IMR-90 (cell line): ENCODE measurements at regions not wholly inside any gene's neighbourhood (a gene's known extent, or its start where the extent isn't known, plus 50 kb on each side); places are given as distances from the start of the nearest gene placed in this dataset.

ENCODE experiments used
- ATAC-seq: fragments of 200-7000 bp; cut with Tn5 transposase; 2 replicates; pipeline ENCODE4 v1.9.1; 2020; ENCODE audit warnings: low read depth, mild to moderate bottlenecking, moderate library complexity
- BruUV-seq: library from RNA; stranded (reverse); fragments of 400-500 nt; replicated peaks from 2 replicates; lab custom pipeline; 2021; lab: Mats Ljungman, UMichigan
- CTCF ChIA-PET: fragments of 300-600 bp; formaldehyde crosslinking; extraction: SDS; loops from one replicate; lab custom pipeline; 2021; ENCODE audit warnings: antibody characterized with exemption; lab: Yijun Ruan, JAX
- POLR2A ChIA-PET: fragments of 300-600 bp; sonication (Branson Sonifier 250); formaldehyde crosslinking; loops from one replicate; lab custom pipeline; 2022; ENCODE audit warnings: antibody characterized with exemption; ENCODE audit not compliant: unreplicated experiment; lab: Charles Lee
- DNase-seq: peaks from one replicate; pipeline ENCODE4 v3.0.0; 2013
- H2AFZ ChIP-seq: replicated peaks from 2 replicates; pipeline ENCODE3; 2013; ENCODE audit warnings: low read length, mild to moderate bottlenecking; ENCODE audit not compliant: poor library complexity
- H2AK5ac ChIP-seq: 2 replicates; pipeline ENCODE4 v1.6.1; 2013; ENCODE audit warnings: low read depth, low read length, inconsistent platforms
- H2AK9ac ChIP-seq: replicated peaks from 2 replicates; pipeline ENCODE3; 2013; ENCODE audit warnings: mild to moderate bottlenecking, low read depth, low read length, moderate library complexity; ENCODE audit not compliant: poor library complexity
- H2BK120ac ChIP-seq: 2 replicates; pipeline ENCODE4 v1.6.1; 2013; ENCODE audit warnings: low read depth, low read length, inconsistent platforms
- H2BK15ac ChIP-seq: 3 replicates; pipeline ENCODE4 v1.6.1; 2013; ENCODE audit warnings: low read depth, low read length, inconsistent platforms
- H2BK20ac ChIP-seq: 2 replicates; pipeline ENCODE4 v1.6.1; 2013; ENCODE audit warnings: low read depth, mild to moderate bottlenecking, inconsistent platforms, low read length, moderate library complexity
- H2BK5ac ChIP-seq: 2 replicates; pipeline ENCODE4 v1.6.1; 2013; ENCODE audit warnings: mild to moderate bottlenecking, low read depth, low read length, inconsistent platforms; ENCODE audit not compliant: poor library complexity, severe bottlenecking
- H3K14ac ChIP-seq: replicated peaks from 2 replicates; pipeline ENCODE4 v1.6.1; 2013; ENCODE audit warnings: low read depth, low read length, inconsistent platforms
- H3K18ac ChIP-seq: 2 replicates; pipeline ENCODE4 v1.6.1; 2013; ENCODE audit warnings: low read depth, low read length, control low read depth
- H3K23ac ChIP-seq: 2 replicates; pipeline ENCODE4 v1.6.1; 2013; ENCODE audit warnings: low read depth, low read length, inconsistent platforms
- H3K27ac ChIP-seq: 2 replicates; pipeline ENCODE4 v1.5.1; 2013; ENCODE audit warnings: mild to moderate bottlenecking, control low read depth, low read length; ENCODE audit not compliant: insufficient read depth
- H3K27me3 ChIP-seq: 2 replicates; pipeline ENCODE4 v1.6.1; 2013; ENCODE audit warnings: low read length; ENCODE audit not compliant: control insufficient read depth, insufficient read depth
- H3K36me3 ChIP-seq: 2 replicates; pipeline ENCODE4 v1.6.1; 2013; ENCODE audit warnings: low read length, mixed read lengths; ENCODE audit not compliant: control insufficient read depth, insufficient read depth
- H3K4ac ChIP-seq: 2 replicates; pipeline ENCODE4 v1.6.1; 2013; ENCODE audit warnings: low read depth, low read length, inconsistent platforms
- H3K4me1 ChIP-seq: 2 replicates; pipeline ENCODE4 v1.6.1; 2013; ENCODE audit warnings: low read length, mixed read lengths; ENCODE audit not compliant: control insufficient read depth, insufficient read depth
- H3K4me2 ChIP-seq: 2 replicates; pipeline ENCODE4 v1.6.1; 2013; ENCODE audit warnings: low read depth, mild to moderate bottlenecking, control low read depth, low read length, moderate library complexity
- H3K4me3 ChIP-seq: 2 replicates; pipeline ENCODE4 v1.5.1; 2013; ENCODE audit warnings: low read depth, mild to moderate bottlenecking, control low read depth, low read length, moderate library complexity; ENCODE audit not compliant: insufficient read depth
- H3K56ac ChIP-seq: 2 replicates; pipeline ENCODE4 v1.6.1; 2013; ENCODE audit warnings: low read length, inconsistent platforms; ENCODE audit not compliant: insufficient read depth; ENCODE audit errors: extremely low read depth
- H3K79me1 ChIP-seq, 2 experiments: 2 replicates each; pipeline ENCODE4 v1.6.1; 2013; ENCODE audit warnings: low read length in 2 of 2, inconsistent platforms in 1 of 2, low read depth in 1 of 2
- H3K9ac ChIP-seq: 2 replicates; pipeline ENCODE4 v1.6.1; 2013; ENCODE audit warnings: low read depth, low read length, control low read depth
- H3K9me1 ChIP-seq: 2 replicates; pipeline ENCODE4 v1.6.1; 2013; ENCODE audit warnings: low read length, inconsistent platforms; ENCODE audit not compliant: insufficient read depth
- H3K9me3 ChIP-seq: 2 replicates; pipeline ENCODE4 v1.6.1; 2013; ENCODE audit warnings: low read length; ENCODE audit not compliant: control insufficient read depth, insufficient read depth
- H4K20me1 ChIP-seq: 2 replicates; pipeline ENCODE4 v1.6.1; 2013; ENCODE audit warnings: low read length, inconsistent platforms; ENCODE audit not compliant: insufficient read depth
- H4K5ac ChIP-seq: 2 replicates; pipeline ENCODE4 v1.6.1; 2013; ENCODE audit warnings: mild to moderate bottlenecking, low read depth, low read length, control low read depth
- H4K8ac ChIP-seq, 2 experiments: 2 replicates each; pipeline ENCODE4 v1.6.1; 2013; ENCODE audit warnings: low read depth in 2 of 2, low read length in 2 of 2, control low read depth in 1 of 2, inconsistent platforms in 1 of 2
- H4K91ac ChIP-seq: 2 replicates; pipeline ENCODE4 v1.6.1; 2013; ENCODE audit warnings: low read depth, low read length, inconsistent platforms; ENCODE audit not compliant: insufficient read depth
- CEBPB ChIP-seq: IDR thresholded peaks from 2 replicates; pipeline ENCODE4 v1.6.1; 2012; ENCODE audit warnings: low read depth, low read length, improper control_type of control experiment
- MXI1 ChIP-seq: IDR thresholded peaks from 2 replicates; pipeline ENCODE4 v1.6.1; 2012; ENCODE audit warnings: low read depth, mild to moderate bottlenecking, low read length, moderate library complexity, borderline replicate concordance
- NFE2L2 ChIP-seq: fragments of 150-350 bp; IDR thresholded peaks from 2 replicates; pipeline ENCODE4 v1.6.1; 2016; ENCODE audit warnings: low read depth, mild to moderate bottlenecking, low read length
- RAD21 ChIP-seq: IDR thresholded peaks from 2 replicates; pipeline ENCODE4 v1.6.1; 2012; ENCODE audit warnings: low read length, improper control_type of control experiment
- RCOR1 ChIP-seq: IDR thresholded peaks from 2 replicates; pipeline ENCODE4 v1.6.1; 2012; ENCODE audit warnings: mild to moderate bottlenecking, low read length, improper control_type of control experiment; ENCODE audit not compliant: insufficient replicate concordance
- RFX5 ChIP-seq: IDR thresholded peaks from 2 replicates; pipeline ENCODE4 v1.8.0; 2012; ENCODE audit warnings: low read depth, mild to moderate bottlenecking, low read length, moderate library complexity
- WGBS, 2 experiments: methylation state at CpG; one replicate each; pipeline versions ENCODE4 v1.1.5 to v1.1.7; 2013; ENCODE audit warnings: missing lambda C conversion rate in 2 of 2; ENCODE audit not compliant: insufficient read length in 1 of 2; ENCODE audit errors: extremely low coverage in 2 of 2; 5-methylcytosine and 5-hydroxymethylcytosine counted together
- dilution Hi-C: fragments of 300-500 bp; cut with HindIII; formaldehyde crosslinking; loops from one replicate; pipeline ENCODE4 v1.14.3; 2018; ENCODE audit warnings: low sequenced_read_pairs; ENCODE audit not compliant: unreplicated experiment
- in situ Hi-C: fragments of 300-500 bp; cut with MboI; formaldehyde crosslinking; loops from 3 replicates; pipeline ENCODE4 v1.14.3; 2019; ENCODE audit warnings: low sequenced_read_pairs, inconsistent platforms, mixed read lengths
- intact Hi-C: fragments of 100-400 bp; cut with micrococcal nuclease; formaldehyde crosslinking; loops from 2 replicates; pipeline ENCODE4 v1.10.0; 2022
- TF ChIP-seq, protein P1 (sequence below): conservative IDR thresholded peaks from 2 replicates; pipeline ENCODE4 v1.5.1; 2012; ENCODE audit warnings: mild to moderate bottlenecking, low read depth, low read length, improper control_type of control experiment

DNA sequence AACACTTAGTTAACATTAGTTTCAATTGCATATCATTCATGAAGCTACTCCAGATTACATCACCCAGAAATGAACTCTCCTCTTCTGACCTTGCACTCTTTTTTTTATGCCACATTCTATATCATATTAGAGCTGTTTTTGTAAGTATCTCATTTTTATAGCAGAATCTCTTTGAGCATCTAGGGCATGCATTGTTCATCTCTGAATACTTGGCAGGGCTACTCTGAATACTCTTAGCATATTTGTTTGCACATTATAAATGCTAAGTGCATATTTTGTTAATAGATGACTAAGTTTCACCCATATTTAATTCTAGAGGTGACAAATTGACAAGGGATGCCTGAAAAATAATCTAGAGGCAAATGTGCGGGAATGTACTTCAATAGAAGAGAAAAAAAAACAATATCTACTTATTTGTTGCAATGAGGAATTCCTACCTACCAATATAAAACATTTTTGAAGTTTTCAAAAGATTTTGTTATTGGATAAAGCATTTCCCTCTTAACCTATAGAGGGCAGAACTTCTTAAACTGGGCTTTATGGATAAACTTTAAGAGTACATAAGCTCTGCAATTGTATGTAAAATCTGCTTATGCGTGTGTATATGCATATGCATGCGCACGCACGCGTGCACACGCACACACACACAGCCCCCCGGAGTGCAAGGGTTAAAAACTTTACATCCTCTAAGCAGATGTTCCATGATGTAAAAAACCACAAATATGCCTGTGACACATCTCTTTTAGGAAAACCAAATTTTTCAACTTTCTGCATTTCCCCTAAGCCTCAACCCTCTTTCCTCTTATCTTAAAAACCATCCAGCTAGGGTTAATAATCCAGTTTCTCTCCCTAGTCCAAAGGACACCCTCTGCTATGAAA lies 73.0 kb upstream of the OXGR1 start:
- Histone ChIP-seq H3K14ac (no peak overlapping the region), H3K18ac (no peak overlapping the region), H2AFZ (no peak overlapping the region), H2BK15ac (no peak overlapping the region), H3K4me1 (no peaks in the 10 kb centered on the region; the same call in 1 of the 2 replicates), H3K23ac (no peak overlapping the region), H2BK120ac (no peak overlapping the region), H3K36me3 (no peaks in the 10 kb centered on the region), H3K27ac (no peak overlapping the region), H3K79me1 (no peaks in the 10 kb centered on the region), H2AK5ac (no peak overlapping the region), H2BK5ac (no peak overlapping the region), H2AK9ac (no peak overlapping the region), H3K27me3 (peaks cover 3% of the 10 kb centered on the region), H2BK20ac (no peak overlapping the region), H3K9ac (no peak overlapping the region), H4K20me1 (no peaks in the 10 kb centered on the region), H3K4me3 (no peak overlapping the region), H4K91ac (no peak overlapping the region), H3K4ac (no peak overlapping the region), H3K9me3 (no peaks in the 10 kb centered on the region), H4K8ac (no peak overlapping the region), H3K4me2 (no peak overlapping the region), H3K56ac (no peak overlapping the region), H3K9me1 (no peaks in the 10 kb centered on the region), H4K5ac (no peak overlapping the region)
- BruUV-seq: no TSS peak
- 95% methylated on average over 6 of the region's 8 CpGs; no CpG with 5 or more reads in 1 of the 2 experiments for WGBS, 2 experiments
- POLR2A ChIA-PET: no interaction called here
- intact Hi-C loops (no loop called here), dilution Hi-C loops (no loop called here), in situ Hi-C loops (no loop called here)
- CTCF ChIA-PET: no interaction called here
- TF ChIP-seq RCOR1 (no peak), RFX5 (no peak), RAD21 (peak; percentile 12; the same call in 1 of the 2 replicates), MXI1 (no peak), CEBPB (no peak), NFE2L2 (no peak)
- TF ChIP-seq, protein P1, sequence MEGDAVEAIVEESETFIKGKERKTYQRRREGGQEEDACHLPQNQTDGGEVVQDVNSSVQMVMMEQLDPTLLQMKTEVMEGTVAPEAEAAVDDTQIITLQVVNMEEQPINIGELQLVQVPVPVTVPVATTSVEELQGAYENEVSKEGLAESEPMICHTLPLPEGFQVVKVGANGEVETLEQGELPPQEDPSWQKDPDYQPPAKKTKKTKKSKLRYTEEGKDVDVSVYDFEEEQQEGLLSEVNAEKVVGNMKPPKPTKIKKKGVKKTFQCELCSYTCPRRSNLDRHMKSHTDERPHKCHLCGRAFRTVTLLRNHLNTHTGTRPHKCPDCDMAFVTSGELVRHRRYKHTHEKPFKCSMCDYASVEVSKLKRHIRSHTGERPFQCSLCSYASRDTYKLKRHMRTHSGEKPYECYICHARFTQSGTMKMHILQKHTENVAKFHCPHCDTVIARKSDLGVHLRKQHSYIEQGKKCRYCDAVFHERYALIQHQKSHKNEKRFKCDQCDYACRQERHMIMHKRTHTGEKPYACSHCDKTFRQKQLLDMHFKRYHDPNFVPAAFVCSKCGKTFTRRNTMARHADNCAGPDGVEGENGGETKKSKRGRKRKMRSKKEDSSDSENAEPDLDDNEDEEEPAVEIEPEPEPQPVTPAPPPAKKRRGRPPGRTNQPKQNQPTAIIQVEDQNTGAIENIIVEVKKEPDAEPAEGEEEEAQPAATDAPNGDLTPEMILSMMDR: 0 out of 2 replicates have a peak, but pooled peaks have one; percentile 14
- no peak for DNase-seq
- ATAC-seq: no peak
